GM19395 (cell line): ENCODE measurements at regions not wholly inside any gene's neighbourhood (a gene's known extent, or its start where the extent isn't known, plus 50 kb on each side); places are given as distances from the start of the nearest gene placed in this dataset.
"Not testable (repeated sequence)": the region's sequence is repeated elsewhere in the genome, so short reads cannot be mapped to it uniquely, and the experiment has no call there.

ENCODE experiments used
- ATAC-seq: cut with Tn5 transposase; IDR thresholded peaks from one replicate; pipeline ENCODE4 v1.9.1; 2021; ENCODE audit warnings: mild to moderate bottlenecking, moderate library complexity; ENCODE audit not compliant: unreplicated experiment

GRCh38 chr10:47711428-47711827 is 52.0 kb downstream of the SYT15B start:
- ATAC-seq, result not testable (repeated sequence)

- not testable (repeated sequence) for ATAC-seq
These were observed 52.9 kb downstream of the SYT15B start for GRCh38 chr10:47710443-47710842.

- ATAC-seq, result peak; percentile 94
These were observed 57.5 kb downstream of the SYT15B start for GRCh38 chr10:47705698-47706414.

- ATAC-seq, result not testable (repeated sequence)
These were observed 62.1 kb downstream of the SYT15B start for GRCh38 chr10:47701285-47701684.

- not testable (repeated sequence) for ATAC-seq
These were observed 63.5 kb downstream of the SYT15B start for GRCh38 chr10:47699854-47700253.

GRCh38 chr10:47696170-47696569 is 67.2 kb downstream of the SYT15B start:
- ATAC-seq, result not testable (repeated sequence)

- ATAC-seq, result not testable (repeated sequence)
These were observed 68.2 kb downstream of the SYT15B start for GRCh38 chr10:47695149-47695548.

- ATAC-seq, result not testable (repeated sequence)
These were observed 73.1 kb downstream of the SYT15B start for GRCh38 chr10:47690304-47690703.

- not testable (repeated sequence) for ATAC-seq
These were observed 79.4 kb downstream of the SYT15B start for GRCh38 chr10:47683826-47684475.

GRCh38 chr10:47681638-47681990 is 81.8 kb downstream of the SYT15B start:
- ATAC-seq, result not testable (repeated sequence)

- not testable (repeated sequence) for ATAC-seq
These were observed 82.3 kb downstream of the SYT15B start for GRCh38 chr10:47680848-47681637.

GRCh38 chr10:47676102-47676501 is 87.3 kb downstream of the SYT15B start:
- not testable (repeated sequence) for ATAC-seq

- ATAC-seq, result not testable (repeated sequence)
These were observed 87.8 kb downstream of the SYT15B start for GRCh38 chr10:47675577-47675976.

- ATAC-seq, result not testable (repeated sequence)
These were observed 90.3 kb downstream of the SYT15B start for GRCh38 chr10:47673128-47673527.

GRCh38 chr10:47670857-47671256 is 92.5 kb downstream of the SYT15B start:
- not testable (repeated sequence) for ATAC-seq

- ATAC-seq, result not testable (repeated sequence)
These were observed 101.3 kb downstream of the SYT15B start for GRCh38 chr10:47661955-47662577.

- not testable (repeated sequence) for ATAC-seq
These were observed 106.7 kb downstream of the SYT15B start for GRCh38 chr10:47656732-47657131.

- ATAC-seq, result not testable (repeated sequence)
These were observed 109.2 kb downstream of the SYT15B start for GRCh38 chr10:47654161-47654560.

- ATAC-seq, result not testable (repeated sequence)
These were observed 114.8 kb downstream of the SYT15B start for GRCh38 chr10:47648594-47648993.

- not testable (repeated sequence) for ATAC-seq
These were observed 115.8 kb downstream of the SYT15B start for GRCh38 chr10:47647523-47648101.
